ENCODE measurements at regions not wholly inside any gene's neighbourhood (a gene's known extent, or its start where the extent isn't known, plus 50 kb on each side); places are given as distances from the start of the nearest gene placed in this dataset.

- no peak for TF ChIP-seq CTCF (IDR thresholded peaks at IDR 0.05)
- TF ChIP-seq POLR2A (IDR thresholded peaks at IDR 0.05) = no peak
Observed at GRCh38 chr1:239635276-239635675, 248.9 kb downstream of the CHRM3 start.

Measured in esophagus squamous epithelium (tissue), 4 donors.